Endothelial cell of umbilical vein (primary cell): ENCODE measurements at regions not wholly inside any gene's neighbourhood (a gene's known extent, or its start where the extent isn't known, plus 50 kb on each side); places are given as distances from the start of the nearest gene placed in this dataset.

Source experiments
- BruUV-seq: library from RNA; stranded (reverse); fragments of 400-500 nt; replicated peaks from 2 replicates; lab custom pipeline; 2021; lab: Mats Ljungman, UMichigan
- CTCF ChIA-PET: fragments of 300-600, 350-600 bp; sonication (Branson Sonifier 250); formaldehyde crosslinking; loops from one replicate; lab custom pipeline; 2021; ENCODE audit warnings: antibody characterized with exemption, inconsistent platforms; lab: Charles Lee
- POLR2A ChIA-PET: fragments of 300-600, 350-600 bp; sonication (Branson Sonifier 250); formaldehyde crosslinking; loops from one replicate; lab custom pipeline; 2021; ENCODE audit warnings: antibody characterized with exemption, inconsistent platforms; lab: Charles Lee
- DNase-seq: peaks from one replicate; pipeline ENCODE4 v3.0.0-alpha.2; 2011; ENCODE audit warnings: low read depth, low spot score
- FAIRE-seq: peaks from 2 replicates; lab custom pipeline; 2011; peaks lifted over from hg19 to GRCh38; lab: Jason Lieb, UNC
- H2AFZ ChIP-seq: 2 replicates; pipeline ENCODE4 v1.6.0; 2012; ENCODE audit warnings: low read depth, low read length, control low read depth, inconsistent platforms
- H3K27ac ChIP-seq: 2 replicates; pipeline ENCODE4 v1.5.1; 2011; ENCODE audit warnings: low read depth, mild to moderate bottlenecking, control low read depth, low read length, moderate library complexity; ENCODE audit not compliant: insufficient read depth
- H3K27me3 ChIP-seq, 2 experiments: 2 replicates each; pipeline versions ENCODE4 v1.6.0 to v1.6.1; 2011; ENCODE audit warnings: low read length in 2 of 2, mixed read lengths in 1 of 2; ENCODE audit not compliant: control insufficient read depth in 2 of 2, insufficient read depth in 2 of 2
- H3K36me3 ChIP-seq, 2 experiments: 2 replicates in 1 of 2; 3 replicates in 1 of 2; pipeline ENCODE4 v1.5.1; 2011; ENCODE audit warnings: low read length in 2 of 2, mild to moderate bottlenecking in 1 of 2, moderate library complexity in 1 of 2; ENCODE audit not compliant: control insufficient read depth in 2 of 2, insufficient read depth in 2 of 2; ENCODE audit errors: extremely low read depth in 1 of 2
- H3K4me1 ChIP-seq: 3 replicates; pipeline ENCODE4 v1.5.1; 2011; ENCODE audit warnings: mild to moderate bottlenecking, low read length; ENCODE audit not compliant: control insufficient read depth, insufficient read depth; ENCODE audit errors: extremely low read depth
- H3K4me2 ChIP-seq: 2 replicates; pipeline ENCODE4 v1.6.1; 2011; ENCODE audit warnings: low read length, control low read depth, mixed read lengths; ENCODE audit not compliant: insufficient read depth
- H3K4me3 ChIP-seq, 3 experiments: fragments of 200-600 bp in 1 of 3; sonication (generic), shearing (Covaris generic) in 1 of 3; replicated peaks in 1 of 3; 2 replicates each; pipeline ENCODE4 v1.5.1; 2011 to 2016; ENCODE audit warnings: control low read depth in 3 of 3, low read length in 3 of 3, mild to moderate bottlenecking in 2 of 3, inconsistent platforms in 1 of 3, low read depth in 1 of 3, moderate library complexity in 1 of 3; ENCODE audit not compliant: insufficient read depth in 1 of 3
- H3K79me2 ChIP-seq: 2 replicates; pipeline ENCODE4 v1.6.0; 2012; ENCODE audit warnings: low read length, inconsistent platforms; ENCODE audit not compliant: control insufficient read depth, insufficient read depth
- H3K9ac ChIP-seq: replicated peaks from 2 replicates; pipeline ENCODE3; 2011; ENCODE audit warnings: low read length, control low read depth; ENCODE audit not compliant: insufficient read depth; ENCODE audit errors: extremely low read depth
- H3K9me1 ChIP-seq: replicated peaks from 3 replicates; pipeline ENCODE4 v1.6.0; 2011; ENCODE audit warnings: mild to moderate bottlenecking, low read length; ENCODE audit not compliant: control insufficient read depth, insufficient read depth; ENCODE audit errors: extremely low read depth
- H3K9me3 ChIP-seq: replicated peaks from 2 replicates; pipeline ENCODE4 v1.5.1; 2012; ENCODE audit warnings: low read length, inconsistent platforms; ENCODE audit not compliant: control insufficient read depth, insufficient read depth
- H4K20me1 ChIP-seq: replicated peaks from 2 replicates; pipeline ENCODE3; 2011; ENCODE audit warnings: mild to moderate bottlenecking, low read length; ENCODE audit not compliant: control insufficient read depth, insufficient read depth; ENCODE audit errors: extremely low read depth
- EZH2 ChIP-seq: IDR thresholded peaks from 2 replicates; pipeline ENCODE4 v1.6.1; 2012; ENCODE audit warnings: borderline replicate concordance, low read depth, mild to moderate bottlenecking, moderate library complexity, low read length, inconsistent platforms; ENCODE audit not compliant: severe bottlenecking
- FOS ChIP-seq: IDR thresholded peaks from 2 replicates; pipeline ENCODE4 v1.6.1; 2011; ENCODE audit warnings: mild to moderate bottlenecking, low read length, moderate library complexity, borderline replicate concordance; ENCODE audit not compliant: insufficient read depth
- GATA2 ChIP-seq: IDR thresholded peaks from 2 replicates; pipeline ENCODE4 v1.7.0; 2011; ENCODE audit warnings: low read depth, mild to moderate bottlenecking, moderate library complexity, mixed read lengths, low read length; ENCODE audit not compliant: insufficient read length, insufficient read depth
- JUN ChIP-seq: IDR thresholded peaks from 2 replicates; pipeline ENCODE4 v1.6.1; 2011; ENCODE audit warnings: borderline replicate concordance, low read depth; ENCODE audit not compliant: insufficient read length, insufficient read depth
- MYC ChIP-seq: IDR thresholded peaks from one replicate; pipeline ENCODE4 v1.6.1; 2011; ENCODE audit warnings: mild to moderate bottlenecking, low read depth, low read length
- POLR2A ChIP-seq: IDR thresholded peaks from 2 replicates; pipeline ENCODE4 v1.6.1; 2012; ENCODE audit warnings: low read depth, mild to moderate bottlenecking, control low read depth, low read length
- POLR2AphosphoS5 ChIP-seq: IDR thresholded peaks from 2 replicates; pipeline ENCODE4 v1.6.1; 2012; ENCODE audit warnings: low read depth, mild to moderate bottlenecking, control low read depth, low read length, moderate library complexity; ENCODE audit not compliant: insufficient read depth
- dilution Hi-C: fragments of 300-500 bp; cut with MboI; formaldehyde crosslinking; loops from one replicate; pipeline ENCODE4 v1.15.0; 2019; ENCODE audit warnings: low sequenced_read_pairs; ENCODE audit not compliant: extremely low pct_ligation_motif_present
- intact Hi-C: fragments of 100-400 bp; cut with micrococcal nuclease; formaldehyde crosslinking; loops from one replicate; pipeline ENCODE4 v1.10.0; 2022
- TF ChIP-seq, protein P1 (sequence below): IDR thresholded peaks from 2 replicates; pipeline ENCODE4 v1.6.1; 2011; ENCODE audit not compliant: insufficient read depth, insufficient read length
- TF ChIP-seq, protein P2 (sequence below), 2 donors: IDR thresholded peaks; 1 replicate in 1 of 2; 2 replicates in 1 of 2; pipeline ENCODE4 v1.5.1; 2011; ENCODE audit warnings: low read length in 2 of 2, mild to moderate bottlenecking in 2 of 2, moderate library complexity in 2 of 2, control low read depth in 1 of 2, inconsistent platforms in 1 of 2, low read depth in 1 of 2; ENCODE audit not compliant: insufficient read depth in 1 of 2; ENCODE audit errors: extremely low read depth in 1 of 2

DNA sequence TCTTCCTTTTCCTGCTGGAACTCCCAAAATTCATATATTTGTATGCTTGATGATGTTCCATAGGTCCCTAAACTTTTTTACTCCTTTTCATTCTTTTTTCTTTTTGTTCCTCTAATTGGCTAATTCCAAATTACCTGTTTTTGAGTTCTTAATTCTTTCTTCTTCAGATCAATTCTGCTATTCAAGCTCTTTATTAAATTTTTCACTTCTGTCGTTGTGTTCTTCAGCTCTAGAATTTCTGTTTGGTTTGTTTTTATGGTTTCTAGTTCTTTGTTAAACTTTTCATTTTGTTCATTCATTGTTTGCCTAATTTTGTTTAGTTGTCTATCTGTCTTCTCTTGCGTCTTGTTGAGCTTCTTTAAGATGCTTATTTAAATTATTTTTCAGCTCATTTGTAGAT is 154.8 kb downstream of the TPH2 start:
- no TSS peak for BruUV-seq
- Histone ChIP-seq H3K4me1 (no peaks in the 10 kb centered on the region), H3K4me3 (no peak overlapping the region), H3K4me2 (no peak overlapping the region), H3K27ac (no peak overlapping the region), H3K9me3 (peaks cover 2% of the 10 kb centered on the region), H3K27me3 (no peaks in the 10 kb centered on the region), H3K9ac (no peak overlapping the region), H3K36me3 (no peaks in the 10 kb centered on the region), H2AFZ (no peak overlapping the region), H3K79me2 (no peaks in the 10 kb centered on the region), H3K9me1 (no peaks in the 10 kb centered on the region), H4K20me1 (no peaks in the 10 kb centered on the region)
- TF ChIP-seq, protein P1, sequence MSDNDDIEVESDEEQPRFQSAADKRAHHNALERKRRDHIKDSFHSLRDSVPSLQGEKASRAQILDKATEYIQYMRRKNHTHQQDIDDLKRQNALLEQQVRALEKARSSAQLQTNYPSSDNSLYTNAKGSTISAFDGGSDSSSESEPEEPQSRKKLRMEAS, result no peak
- TF ChIP-seq FOS (no peak), MYC (no peak), GATA2 (no peak), EZH2 (no peak), POLR2A (no peak), JUN (no peak), POLR2AphosphoS5 (no peak)
- TF ChIP-seq, protein P2, sequence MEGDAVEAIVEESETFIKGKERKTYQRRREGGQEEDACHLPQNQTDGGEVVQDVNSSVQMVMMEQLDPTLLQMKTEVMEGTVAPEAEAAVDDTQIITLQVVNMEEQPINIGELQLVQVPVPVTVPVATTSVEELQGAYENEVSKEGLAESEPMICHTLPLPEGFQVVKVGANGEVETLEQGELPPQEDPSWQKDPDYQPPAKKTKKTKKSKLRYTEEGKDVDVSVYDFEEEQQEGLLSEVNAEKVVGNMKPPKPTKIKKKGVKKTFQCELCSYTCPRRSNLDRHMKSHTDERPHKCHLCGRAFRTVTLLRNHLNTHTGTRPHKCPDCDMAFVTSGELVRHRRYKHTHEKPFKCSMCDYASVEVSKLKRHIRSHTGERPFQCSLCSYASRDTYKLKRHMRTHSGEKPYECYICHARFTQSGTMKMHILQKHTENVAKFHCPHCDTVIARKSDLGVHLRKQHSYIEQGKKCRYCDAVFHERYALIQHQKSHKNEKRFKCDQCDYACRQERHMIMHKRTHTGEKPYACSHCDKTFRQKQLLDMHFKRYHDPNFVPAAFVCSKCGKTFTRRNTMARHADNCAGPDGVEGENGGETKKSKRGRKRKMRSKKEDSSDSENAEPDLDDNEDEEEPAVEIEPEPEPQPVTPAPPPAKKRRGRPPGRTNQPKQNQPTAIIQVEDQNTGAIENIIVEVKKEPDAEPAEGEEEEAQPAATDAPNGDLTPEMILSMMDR (IDR thresholded peaks at IDR 0.05; ENCODE audit: extremely low read depth in 1 of 2, insufficient read depth in 1 of 2, low read depth in 1 of 2, low read length in 2 of 2), result no peak
- dilution Hi-C loops (no loop called here), intact Hi-C loops (no loop called here)
- CTCF ChIA-PET, result no interaction called here
- DNase-seq (no peak), FAIRE-seq (no peak)
- POLR2A ChIA-PET, result no interaction called here
